ENCODE measurements at regions not wholly inside any gene's neighbourhood (a gene's known extent, or its start where the extent isn't known, plus 50 kb on each side); places are given as distances from the start of the nearest gene placed in this dataset.
"Not testable (repeated sequence)": the region's sequence is repeated elsewhere in the genome, so short reads cannot be mapped to it uniquely, and the experiment has no call there.

GRCh38 chr11:92082652-92083051, 142.0 kb upstream of the FAT3 start:
- H3K4me3 Mint-ChIP-seq, result no peak overlapping the region
- peaks cover 13% of the 10 kb centered on the region for H3K9me3 Mint-ChIP-seq
- no peak overlapping the region for H3K27ac Mint-ChIP-seq
- H3K27me3 Mint-ChIP-seq, result no peaks in the 10 kb centered on the region
- no peaks in the 10 kb centered on the region for H3K36me3 Mint-ChIP-seq
- no peaks in the 10 kb centered on the region for H3K4me1 Mint-ChIP-seq

DNA sequence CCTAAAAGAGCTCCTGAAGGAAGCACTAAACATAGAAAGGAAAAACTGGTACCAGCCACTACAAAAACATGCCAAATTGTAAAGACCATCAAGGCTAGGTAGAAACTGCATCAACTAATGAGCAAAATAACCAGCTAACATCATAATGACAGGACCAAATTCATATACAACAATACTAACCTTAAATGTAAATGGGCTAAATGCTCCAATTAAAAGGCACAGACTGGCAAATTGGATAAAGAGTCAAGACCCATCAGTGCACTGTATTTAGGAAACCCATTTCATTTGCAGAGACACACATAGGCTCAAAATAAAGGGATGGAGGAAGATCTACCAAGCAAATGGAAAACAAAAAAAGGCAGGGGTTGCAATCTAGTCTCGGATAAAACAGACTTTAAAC, 150.1 kb upstream of the FAT3 start:
- H3K27me3 Mint-ChIP-seq, H3K36me3 Mint-ChIP-seq, H3K4me1 Mint-ChIP-seq, H3K4me3 Mint-ChIP-seq, H3K27ac Mint-ChIP-seq: not testable (repeated sequence)
- peaks cover 25% of the 10 kb centered on the region for H3K9me3 Mint-ChIP-seq

DNA sequence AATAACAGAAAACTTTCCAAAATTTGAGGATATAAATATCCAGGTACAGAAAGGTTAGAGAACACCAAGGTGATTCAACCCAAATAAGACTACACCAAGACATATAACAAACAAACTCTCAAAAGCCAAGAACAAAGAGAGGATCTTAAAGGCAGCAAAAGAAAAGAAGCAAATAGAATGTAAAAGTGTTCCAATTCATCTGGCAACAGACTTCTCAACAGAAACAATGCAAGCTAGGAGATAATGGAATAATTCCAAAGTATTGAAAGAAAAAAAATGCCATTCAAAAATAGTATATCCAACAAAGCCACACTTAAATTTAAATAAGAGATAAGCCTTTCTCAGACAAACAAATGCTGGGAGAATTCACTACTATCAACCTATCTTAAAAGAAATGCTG, 153.0 kb upstream of the FAT3 start:
- peaks cover 33% of the 10 kb centered on the region for H3K9me3 Mint-ChIP-seq
- no peaks in the 10 kb centered on the region for H3K27me3 Mint-ChIP-seq
- H3K4me3 Mint-ChIP-seq, result no peak overlapping the region
- H3K36me3 Mint-ChIP-seq, result no peaks in the 10 kb centered on the region
- no peak overlapping the region for H3K27ac Mint-ChIP-seq
- H3K4me1 Mint-ChIP-seq, result no peaks in the 10 kb centered on the region

DNA sequence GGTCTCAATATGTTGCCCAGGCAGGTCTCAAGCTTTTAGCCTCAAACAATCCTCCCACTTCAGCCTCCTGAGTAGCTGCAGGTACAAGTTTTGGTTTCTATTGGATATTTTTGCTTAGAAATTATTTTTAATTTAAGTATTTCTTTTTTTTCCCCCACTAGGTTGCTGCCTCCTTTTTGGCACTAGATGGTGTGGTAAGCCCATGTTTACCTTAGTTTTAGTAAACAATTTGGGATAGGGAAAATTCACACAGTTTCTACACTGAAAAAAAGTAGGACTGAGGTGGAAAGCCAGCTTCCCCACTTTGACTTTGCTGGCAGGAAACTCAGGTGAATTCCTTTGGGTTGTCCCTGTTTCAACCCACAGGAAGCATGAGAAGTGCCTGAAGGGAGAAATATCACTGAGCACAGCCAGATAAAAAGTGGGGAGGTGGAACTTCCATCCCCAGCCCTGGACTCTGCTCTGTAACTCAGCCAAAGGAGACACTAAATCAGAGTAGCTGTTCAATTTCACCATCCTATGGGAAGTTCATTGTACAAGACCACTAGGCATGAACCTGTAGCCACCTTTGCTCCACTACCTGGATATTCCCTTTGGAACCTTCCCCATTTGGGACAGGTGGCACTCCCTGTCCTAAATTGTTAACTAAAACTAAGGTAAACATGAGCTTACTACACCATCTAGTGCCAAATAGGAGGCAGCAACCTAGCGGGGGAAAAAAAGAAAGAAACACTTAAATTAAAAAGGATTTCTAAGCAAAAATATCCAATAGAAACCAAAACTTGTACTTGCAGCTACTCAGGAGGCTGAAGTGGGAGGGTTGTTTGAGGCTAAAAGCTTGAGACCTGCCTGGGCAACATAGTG, 154.4 kb upstream of the FAT3 start:
- peaks cover 33% of the 10 kb centered on the region for H3K9me3 Mint-ChIP-seq
- no peak overlapping the region for H3K27ac Mint-ChIP-seq
- no peak overlapping the region for H3K4me3 Mint-ChIP-seq
- H3K36me3 Mint-ChIP-seq, result no peaks in the 10 kb centered on the region
- H3K4me1 Mint-ChIP-seq, result no peaks in the 10 kb centered on the region
- H3K27me3 Mint-ChIP-seq, result no peaks in the 10 kb centered on the region

- H3K4me3 Mint-ChIP-seq, result no peak overlapping the region
- H3K27ac Mint-ChIP-seq, result no peak overlapping the region
- peaks cover 19% of the 10 kb centered on the region for H3K9me3 Mint-ChIP-seq
- H3K4me1 Mint-ChIP-seq, result no peaks in the 10 kb centered on the region
- no peaks in the 10 kb centered on the region for H3K36me3 Mint-ChIP-seq
- H3K27me3 Mint-ChIP-seq, result no peaks in the 10 kb centered on the region
Observed at GRCh38 chr11:92067016-92067415, 157.6 kb upstream of the FAT3 start.

GRCh38 chr11:92061456-92062062, 163.1 kb upstream of the FAT3 start:
- Mint-ChIP-seq H3K27me3 (no peaks in the 10 kb centered on the region), H3K9me3 (no peaks in the 10 kb centered on the region), H3K36me3 (no peaks in the 10 kb centered on the region), H3K4me3 (no peak overlapping the region), H3K27ac (no peak overlapping the region), H3K4me1 (no peaks in the 10 kb centered on the region)

DNA sequence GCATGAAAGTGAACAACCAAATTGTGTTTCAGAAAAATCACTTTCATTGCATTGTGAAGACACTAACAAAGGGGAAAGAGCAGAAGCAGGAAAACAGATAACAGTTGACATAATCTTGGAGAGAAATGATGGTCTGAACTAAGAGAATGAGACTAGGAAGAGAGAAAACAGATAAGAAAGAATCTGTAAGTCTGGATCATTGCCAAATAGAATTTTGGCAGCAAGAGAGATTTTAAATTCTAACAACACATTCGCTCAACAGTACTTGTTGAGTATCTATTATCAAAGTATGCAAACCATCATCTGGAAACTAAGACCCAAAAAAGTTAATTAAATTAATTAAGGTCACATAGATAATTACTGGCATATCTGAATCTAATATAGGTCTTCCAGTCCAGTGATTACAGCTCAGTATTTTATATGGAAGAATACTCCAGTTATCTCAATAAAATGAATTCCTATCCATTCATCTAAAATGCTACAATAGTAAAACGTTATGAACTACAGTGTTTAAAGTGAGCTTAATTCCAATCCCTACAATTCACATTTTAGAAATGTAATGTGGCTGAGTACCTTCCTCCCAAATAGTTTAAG, 166.7 kb upstream of the FAT3 start:
- no peaks in the 10 kb centered on the region for H3K4me1 Mint-ChIP-seq

DNA sequence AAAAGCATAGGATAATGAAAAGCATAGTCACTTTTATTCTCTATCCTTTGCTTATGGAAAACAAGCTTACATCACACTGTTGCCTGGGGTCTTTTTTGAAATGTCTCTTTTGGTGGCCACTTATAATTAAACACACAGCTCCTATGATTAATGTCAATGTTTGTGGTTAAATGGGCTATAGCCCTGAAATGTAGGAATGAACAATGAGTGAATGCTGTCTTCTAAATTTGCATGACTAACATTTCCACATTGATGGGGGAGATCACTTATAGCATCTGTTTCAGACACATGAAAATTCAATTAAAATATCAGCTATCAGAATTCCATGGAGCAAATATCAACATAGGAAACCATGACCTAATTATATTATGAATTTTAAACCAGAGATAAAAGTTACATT, 171.4 kb upstream of the FAT3 start:
- H3K27ac Mint-ChIP-seq, result no peak overlapping the region
- H3K36me3 Mint-ChIP-seq, result no peaks in the 10 kb centered on the region
- H3K4me3 Mint-ChIP-seq, result no peak overlapping the region
- H3K9me3 Mint-ChIP-seq, result peaks cover 4% of the 10 kb centered on the region
- H3K4me1 Mint-ChIP-seq, result no peaks in the 10 kb centered on the region
- no peaks in the 10 kb centered on the region for H3K27me3 Mint-ChIP-seq

More for the DNA sequence above, 166.7 kb upstream of the FAT3 start:
- Mint-ChIP-seq H3K27me3 (no peaks in the 10 kb centered on the region), H3K4me3 (no peak overlapping the region), H3K36me3 (no peaks in the 10 kb centered on the region), H3K9me3 (no peaks in the 10 kb centered on the region), H3K27ac (no peak overlapping the region)

- H3K9me3 Mint-ChIP-seq, result peaks cover 4% of the 10 kb centered on the region
- H3K27ac Mint-ChIP-seq, result no peak overlapping the region
- no peaks in the 10 kb centered on the region for H3K4me1 Mint-ChIP-seq
- no peaks in the 10 kb centered on the region for H3K36me3 Mint-ChIP-seq
- H3K27me3 Mint-ChIP-seq, result no peaks in the 10 kb centered on the region
- no peak overlapping the region for H3K4me3 Mint-ChIP-seq
Observed at GRCh38 chr11:92050305-92050704, 174.3 kb upstream of the FAT3 start.

GRCh38 chr11:92048415-92048814, 176.2 kb upstream of the FAT3 start:
- H3K27me3 Mint-ChIP-seq, result no peaks in the 10 kb centered on the region

GRCh38 chr11:92046103-92046502, 178.5 kb upstream of the FAT3 start:
- H3K4me3 Mint-ChIP-seq, result no peak overlapping the region
- H3K27ac Mint-ChIP-seq, result no peak overlapping the region
- H3K36me3 Mint-ChIP-seq, result no peaks in the 10 kb centered on the region
- H3K4me1 Mint-ChIP-seq, result no peaks in the 10 kb centered on the region
- H3K27me3 Mint-ChIP-seq, result no peaks in the 10 kb centered on the region
- H3K9me3 Mint-ChIP-seq, result no peaks in the 10 kb centered on the region

More at GRCh38 chr11:92048415-92048814, 176.2 kb upstream of the FAT3 start:
- H3K36me3 Mint-ChIP-seq, result no peaks in the 10 kb centered on the region
- no peak overlapping the region for H3K27ac Mint-ChIP-seq
- H3K4me1 Mint-ChIP-seq, result no peaks in the 10 kb centered on the region
- no peak overlapping the region for H3K4me3 Mint-ChIP-seq
- peaks cover 4% of the 10 kb centered on the region for H3K9me3 Mint-ChIP-seq

- Mint-ChIP-seq H3K36me3 (no peaks in the 10 kb centered on the region), H3K27me3 (no peaks in the 10 kb centered on the region), H3K4me1 (no peaks in the 10 kb centered on the region), H3K27ac (no peak overlapping the region), H3K4me3 (no peak overlapping the region), H3K9me3 (no peaks in the 10 kb centered on the region)
Observed at GRCh38 chr11:92045301-92045700, 179.3 kb upstream of the FAT3 start.

- no peaks in the 10 kb centered on the region for H3K9me3 Mint-ChIP-seq
- no peaks in the 10 kb centered on the region for H3K27me3 Mint-ChIP-seq
- no peak overlapping the region for H3K27ac Mint-ChIP-seq
- no peaks in the 10 kb centered on the region for H3K36me3 Mint-ChIP-seq
- H3K4me3 Mint-ChIP-seq, result no peak overlapping the region
- H3K4me1 Mint-ChIP-seq, result no peaks in the 10 kb centered on the region
Observed at GRCh38 chr11:92035488-92035887, 189.1 kb upstream of the FAT3 start.

- H3K27ac Mint-ChIP-seq, H3K36me3 Mint-ChIP-seq, H3K4me1 Mint-ChIP-seq, H3K4me3 Mint-ChIP-seq, H3K27me3 Mint-ChIP-seq: not testable (repeated sequence)
- H3K9me3 Mint-ChIP-seq, result peaks cover 20% of the 10 kb centered on the region
Observed at GRCh38 chr11:92027136-92027535, 197.5 kb upstream of the FAT3 start.

GRCh38 chr11:92026664-92027063, 198.0 kb upstream of the FAT3 start:
- Mint-ChIP-seq H3K36me3 (no peaks in the 10 kb centered on the region), H3K27ac (no peak overlapping the region), H3K27me3 (no peaks in the 10 kb centered on the region), H3K9me3 (peaks cover 20% of the 10 kb centered on the region), H3K4me1 (no peaks in the 10 kb centered on the region), H3K4me3 (no peak overlapping the region)

GRCh38 chr11:92024788-92025187, 199.8 kb upstream of the FAT3 start:
- H3K36me3 Mint-ChIP-seq, result no peaks in the 10 kb centered on the region
- H3K4me1 Mint-ChIP-seq, result no peaks in the 10 kb centered on the region
- H3K27me3 Mint-ChIP-seq, result no peaks in the 10 kb centered on the region
- H3K27ac Mint-ChIP-seq, result no peak overlapping the region
- no peak overlapping the region for H3K4me3 Mint-ChIP-seq
- peaks cover 26% of the 10 kb centered on the region for H3K9me3 Mint-ChIP-seq
